Activated CD8-positive, alpha-beta memory T cell treated with anti-CD3 and anti-CD28 coated beads, Interleukin-2, amount 10 ng/mL, durations not matched to agents 7 days and 5 days (primary cell): ENCODE measurements at regions not wholly inside any gene's neighbourhood (a gene's known extent, or its start where the extent isn't known, plus 50 kb on each side); places are given as distances from the start of the nearest gene placed in this dataset.
"Not testable (repeated sequence)": the region's sequence is repeated elsewhere in the genome, so short reads cannot be mapped to it uniquely, and the experiment has no call there.

Source experiments
- ATAC-seq: fragments of 150-1000 bp; cut with Tn5 transposase; one replicate; pipeline ENCODE4 v1.10.0; 2021; ENCODE audit warnings: moderate library complexity
- CTCF ChIA-PET: fragments of 350-600 bp; sonication (Branson Sonifier 250); formaldehyde crosslinking; loops from one replicate; lab custom pipeline; 2021; ENCODE audit warnings: antibody characterized with exemption; lab: Charles Lee
- DNase-seq: peaks from one replicate; pipeline ENCODE4 v3.0.0-alpha.2; 2020
- H3K27ac Mint-ChIP-seq: one replicate; pipeline ENCODE4 v1.8.0; 2021; ENCODE audit warnings: mild to moderate bottlenecking, mixed read lengths
- H3K27me3 Mint-ChIP-seq: one replicate; pipeline ENCODE4 v1.8.0; 2021; ENCODE audit warnings: mixed read lengths
- H3K36me3 Mint-ChIP-seq: one replicate; pipeline ENCODE4 v1.8.0; 2021; ENCODE audit warnings: mild to moderate bottlenecking, mixed read lengths
- H3K4me1 Mint-ChIP-seq: one replicate; pipeline ENCODE4 v1.8.0; 2021; ENCODE audit warnings: mixed read lengths
- H3K4me3 Mint-ChIP-seq: one replicate; pipeline ENCODE4 v1.8.0; 2021; ENCODE audit warnings: mild to moderate bottlenecking, moderate library complexity, mixed read lengths
- H3K9me3 Mint-ChIP-seq: one replicate; pipeline ENCODE4 v1.8.0; 2022; ENCODE audit warnings: low read depth, mixed read lengths

GRCh38 chr6:47416396-47417345 is 60.9 kb upstream of the CD2AP start:
- H3K27ac Mint-ChIP-seq: no peak overlapping the region
- H3K4me1 Mint-ChIP-seq: peaks cover 35% of the 10 kb centered on the region
- no peak for DNase-seq
- H3K27me3 Mint-ChIP-seq: peaks cover 7% of the 10 kb centered on the region
- H3K36me3 Mint-ChIP-seq: peaks cover 7% of the 10 kb centered on the region
- CTCF ChIA-PET: interaction anchor here (3.2 to 5.4 kb wide), 2 partner anchors 61 to 215 kb away, joined by 9 to 33 read pairs; partner anchors contain the start of gene CD2AP
- ATAC-seq: no peak
- H3K9me3 Mint-ChIP-seq: no peaks in the 10 kb centered on the region
- no peak overlapping the region for H3K4me3 Mint-ChIP-seq

GRCh38 chr6:47419621-47420020 is 58.0 kb upstream of the CD2AP start:
- Mint-ChIP-seq H3K36me3 (peaks cover 7% of the 10 kb centered on the region), H3K9me3 (no peaks in the 10 kb centered on the region), H3K27ac (no peak overlapping the region), H3K4me3 (no peak overlapping the region), H3K27me3 (peaks cover 11% of the 10 kb centered on the region), H3K4me1 (peaks cover 26% of the 10 kb centered on the region)
- ATAC-seq (no peak), DNase-seq (no peak)
- CTCF ChIA-PET: interaction anchor here (1.2 to 1.4 kb wide), 2 partner anchors 27 to 212 kb away, joined by 3 to 4 read pairs; no protein-coding TSS in a partner anchor

GRCh38 chr6:47420394-47421371 is 56.9 kb upstream of the CD2AP start:
- no peak overlapping the region for H3K4me3 Mint-ChIP-seq
- peaks cover 19% of the 10 kb centered on the region for H3K4me1 Mint-ChIP-seq
- H3K9me3 Mint-ChIP-seq: no peaks in the 10 kb centered on the region
- peaks cover 7% of the 10 kb centered on the region for H3K36me3 Mint-ChIP-seq
- no peak overlapping the region for H3K27ac Mint-ChIP-seq
- peaks cover 11% of the 10 kb centered on the region for H3K27me3 Mint-ChIP-seq
- DNase-seq (no peak), ATAC-seq (no peak)
- CTCF ChIA-PET: interaction anchor here (1.4 kb wide), 1 partner anchor 211 kb away, joined by 3 read pairs; no protein-coding TSS in a partner anchor

GRCh38 chr6:47423079-47423478 is 54.5 kb upstream of the CD2AP start:
- Mint-ChIP-seq H3K4me3 (no peak overlapping the region), H3K9me3 (peaks cover 5% of the 10 kb centered on the region), H3K36me3 (peaks cover under 1% of the 10 kb centered on the region), H3K27ac (no peak overlapping the region), H3K4me1 (peaks cover 21% of the 10 kb centered on the region), H3K27me3 (peaks cover 7% of the 10 kb centered on the region)
- CTCF ChIA-PET: interaction anchor here (0.9 kb wide), 1 partner anchor 9 kb away, joined by 5 read pairs; no protein-coding TSS in a partner anchor
- DNase-seq (no peak), ATAC-seq (no peak)

GRCh38 chr6:47424436-47424836 is 53.2 kb upstream of the CD2AP start:
- Mint-ChIP-seq H3K27ac (no peak overlapping the region), H3K4me1 (peaks cover 20% of the 10 kb centered on the region), H3K4me3 (no peak overlapping the region), H3K9me3 (peaks cover 10% of the 10 kb centered on the region), H3K27me3 (peaks cover 7% of the 10 kb centered on the region), H3K36me3 (peaks cover 4% of the 10 kb centered on the region)
- CTCF ChIA-PET: interaction anchor here (0.8 kb wide), 1 partner anchor 10 kb away, joined by 3 read pairs; no protein-coding TSS in a partner anchor
- ATAC-seq: no peak
- DNase-seq: no peak

GRCh38 chr6:47425724-47426123 is 51.9 kb upstream of the CD2AP start:
- H3K27ac Mint-ChIP-seq, H3K36me3 Mint-ChIP-seq, H3K27me3 Mint-ChIP-seq, ATAC-seq, H3K4me3 Mint-ChIP-seq, DNase-seq: not testable (repeated sequence)
- Mint-ChIP-seq H3K9me3 (peaks cover 11% of the 10 kb centered on the region), H3K4me1 (peaks cover 11% of the 10 kb centered on the region)
- CTCF ChIA-PET: interaction anchor here (1.0 kb wide), 1 partner anchor 12 kb away, joined by 3 read pairs; no protein-coding TSS in a partner anchor

GRCh38 chr6:47426524-47427302 is 50.9 kb upstream of the CD2AP start:
- Mint-ChIP-seq H3K4me1 (peaks cover 7% of the 10 kb centered on the region), H3K27me3 (peaks cover 4% of the 10 kb centered on the region), H3K9me3 (peaks cover 13% of the 10 kb centered on the region), H3K4me3 (no peak overlapping the region), H3K36me3 (peaks cover 4% of the 10 kb centered on the region), H3K27ac (no peak overlapping the region)
- no peak for DNase-seq
- CTCF ChIA-PET: interaction anchor here (1.0 kb wide), 1 partner anchor 13 kb away, joined by 3 read pairs; no protein-coding TSS in a partner anchor
- no peak for ATAC-seq

- H3K27me3 Mint-ChIP-seq: peaks cover 4% of the 10 kb centered on the region
- CTCF ChIA-PET: no interaction called here
- H3K4me3 Mint-ChIP-seq: no peak overlapping the region
- peaks cover 13% of the 10 kb centered on the region for H3K9me3 Mint-ChIP-seq
- ATAC-seq: no peak
- no peak for DNase-seq
- peaks cover 7% of the 10 kb centered on the region for H3K4me1 Mint-ChIP-seq
- H3K36me3 Mint-ChIP-seq: peaks cover 4% of the 10 kb centered on the region
- H3K27ac Mint-ChIP-seq: no peak overlapping the region
Observed at GRCh38 chr6:47427680-47428079, 49.9 kb upstream of the CD2AP start.
